ENCODE measurements at regions not wholly inside any gene's neighbourhood (a gene's known extent, or its start where the extent isn't known, plus 50 kb on each side); places are given as distances from the start of the nearest gene placed in this dataset.

DNA sequence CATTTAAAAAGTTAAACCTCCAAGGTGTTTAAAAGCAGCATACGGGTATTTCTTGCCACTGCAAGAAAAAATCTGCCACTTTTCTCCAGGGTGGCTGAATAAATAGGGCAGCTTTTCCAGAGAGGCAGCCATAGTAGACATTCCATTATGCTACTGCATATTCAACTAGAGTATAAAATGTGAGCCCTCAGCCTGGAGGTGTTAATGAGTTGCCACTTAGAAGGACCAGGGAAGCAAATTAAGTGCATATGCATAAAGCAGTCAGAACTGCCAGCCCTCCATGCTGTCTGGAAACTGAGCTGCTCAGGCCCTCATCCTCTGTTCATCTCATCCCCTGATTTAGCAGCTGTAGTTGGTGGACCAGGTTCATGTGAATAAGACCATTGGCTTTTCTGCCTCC lies 99.4 kb downstream of the DIRAS3 start (continued):
- TF ChIP-seq, protein P1, sequence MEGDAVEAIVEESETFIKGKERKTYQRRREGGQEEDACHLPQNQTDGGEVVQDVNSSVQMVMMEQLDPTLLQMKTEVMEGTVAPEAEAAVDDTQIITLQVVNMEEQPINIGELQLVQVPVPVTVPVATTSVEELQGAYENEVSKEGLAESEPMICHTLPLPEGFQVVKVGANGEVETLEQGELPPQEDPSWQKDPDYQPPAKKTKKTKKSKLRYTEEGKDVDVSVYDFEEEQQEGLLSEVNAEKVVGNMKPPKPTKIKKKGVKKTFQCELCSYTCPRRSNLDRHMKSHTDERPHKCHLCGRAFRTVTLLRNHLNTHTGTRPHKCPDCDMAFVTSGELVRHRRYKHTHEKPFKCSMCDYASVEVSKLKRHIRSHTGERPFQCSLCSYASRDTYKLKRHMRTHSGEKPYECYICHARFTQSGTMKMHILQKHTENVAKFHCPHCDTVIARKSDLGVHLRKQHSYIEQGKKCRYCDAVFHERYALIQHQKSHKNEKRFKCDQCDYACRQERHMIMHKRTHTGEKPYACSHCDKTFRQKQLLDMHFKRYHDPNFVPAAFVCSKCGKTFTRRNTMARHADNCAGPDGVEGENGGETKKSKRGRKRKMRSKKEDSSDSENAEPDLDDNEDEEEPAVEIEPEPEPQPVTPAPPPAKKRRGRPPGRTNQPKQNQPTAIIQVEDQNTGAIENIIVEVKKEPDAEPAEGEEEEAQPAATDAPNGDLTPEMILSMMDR (IDR thresholded peaks at IDR 0.05 in 2 of 3, conservative IDR thresholded peaks at IDR 0.05 in 1 of 3; ENCODE audit: control insufficient read depth in 2 of 3, extremely low read depth in 1 of 3, insufficient read depth in 1 of 3, low read depth in 3 of 3, low read length in 3 of 3): no peak

DNA sequence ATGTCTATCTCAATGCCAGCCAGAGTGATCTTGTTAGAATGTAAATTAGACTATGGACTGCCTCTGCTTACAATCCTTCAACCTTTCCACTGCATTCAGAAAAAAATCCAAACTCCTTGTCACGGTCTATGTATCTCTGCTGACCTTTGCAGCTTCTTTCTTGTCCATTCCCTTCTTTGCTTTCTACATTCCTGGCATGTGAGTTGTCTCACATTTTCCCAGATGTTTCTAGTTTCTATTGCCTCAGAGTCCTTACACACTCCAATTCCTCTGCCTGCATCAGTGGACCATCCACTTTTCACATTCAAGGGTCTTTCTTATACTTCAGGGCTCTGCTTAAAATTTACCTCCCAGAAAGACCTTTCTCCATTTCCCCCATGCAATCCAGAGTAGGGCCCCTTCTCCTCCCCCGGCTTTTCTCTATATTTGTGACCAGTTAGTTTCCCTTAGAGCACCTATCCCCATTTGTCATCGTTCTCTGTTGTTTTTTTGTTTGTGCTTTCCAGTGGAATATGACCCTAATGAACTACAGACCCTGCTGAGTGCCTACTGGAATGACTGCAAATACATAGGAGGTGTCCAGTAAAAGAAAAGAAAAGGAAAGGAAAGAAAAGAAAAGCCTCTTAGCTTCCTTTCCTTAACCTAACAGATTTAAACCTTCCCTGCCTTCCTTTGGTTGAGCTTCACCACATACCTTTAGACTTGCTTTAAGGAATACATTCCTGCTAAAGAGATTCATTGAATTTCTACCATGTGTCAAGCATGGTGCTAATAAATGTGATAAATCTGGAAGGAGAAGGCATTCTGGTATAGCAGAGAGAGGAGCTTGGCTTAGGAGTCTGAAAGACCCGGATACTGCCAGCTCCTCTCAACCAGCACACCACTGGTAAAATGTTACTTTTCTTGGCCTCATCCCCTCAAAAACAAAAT lies 102.0 kb downstream of the DIRAS3 start:
- Histone ChIP-seq H3K27me3 (replicated peaks in 1 of 2; ENCODE audit: control insufficient read depth in 2 of 2, insufficient read depth in 2 of 2, low read length in 1 of 2) (no peaks in the 10 kb centered on the region), H3K36me3 (ENCODE audit: control insufficient read depth in 2 of 2, insufficient read depth in 2 of 2, low read length in 1 of 2) (no peaks in the 10 kb centered on the region), H3K9ac (ENCODE audit: control insufficient read depth, insufficient read depth, low read length) (no peak overlapping the region), H3K4me3 (no peak overlapping the region), H3K9me3 (replicated peaks; ENCODE audit: control insufficient read depth, insufficient read depth, low read length) (no peaks in the 10 kb centered on the region), H3K4me2 (ENCODE audit: control insufficient read depth, insufficient read depth) (no peak overlapping the region), H3K27ac (ENCODE audit: control insufficient read depth, insufficient read depth) (no peak overlapping the region), H4K20me1 (ENCODE audit: control insufficient read depth, insufficient read depth) (no peaks in the 10 kb centered on the region), H3K4me1 (ENCODE audit: control insufficient read depth, insufficient read depth, low read length) (no peaks in the 10 kb centered on the region), H3K79me2 (ENCODE audit: control insufficient read depth, insufficient read depth, low read length) (no peaks in the 10 kb centered on the region), H2AFZ (ENCODE audit: control insufficient read depth, low read depth, low read length) (no peak overlapping the region)
- ATAC-seq (no peak), DNase-seq (ENCODE audit: low read depth, low spot score) (no peak), FAIRE-seq (no peak)
- ChIA-PET SMC1A (ENCODE audit: uncharacterized antibody, unreplicated experiment) (interaction anchor here (1.2 kb wide), 1 partner anchor 17 kb away, joined by 3 read pairs; no protein-coding TSS in a partner anchor), POLR2A (no interaction called here), CTCF (interaction anchor here (1.5 kb wide), 1 partner anchor 15 kb away, joined by 4 read pairs; no protein-coding TSS in a partner anchor), RAD21 (ENCODE audit: unreplicated experiment) (interaction anchor here (0.5 kb wide), 1 partner anchor 182 kb away, joined by 3 read pairs; no protein-coding TSS in a partner anchor)
- TF ChIP-seq SREBF2 (IDR thresholded peaks at IDR 0.05; ENCODE audit: low read length) (no peak), TBL1XR1 (IDR thresholded peaks at IDR 0.05; ENCODE audit: low read depth, low read length) (no peak), CEBPB (IDR thresholded peaks at IDR 0.05; ENCODE audit: borderline replicate concordance in 1 of 2, low read depth in 2 of 2, low read length in 2 of 2) (no peak), TAF1 (IDR thresholded peaks at IDR 0.05; ENCODE audit: borderline replicate concordance, low read depth, low read length) (no peak), TARDBP (IDR thresholded peaks at IDR 0.05; ENCODE audit: borderline replicate concordance) (no peak)
- WGBS (ENCODE audit: insufficient coverage, insufficient replicate concordance, low lambda C conversion rate, missing lambda C conversion rate): 15% methylated on average over 4 of the region's 4 CpGs
- in situ Hi-C loops (cut with MboI): no loop called here
- BruUV-seq (replicated peaks): no TSS peak
- intact Hi-C loops (cut with micrococcal nuclease; ENCODE audit: unreplicated experiment): no loop called here
